ENCODE measurements at regions not wholly inside any gene's neighbourhood (a gene's known extent, or its start where the extent isn't known, plus 50 kb on each side); places are given as distances from the start of the nearest gene placed in this dataset.

DNA sequence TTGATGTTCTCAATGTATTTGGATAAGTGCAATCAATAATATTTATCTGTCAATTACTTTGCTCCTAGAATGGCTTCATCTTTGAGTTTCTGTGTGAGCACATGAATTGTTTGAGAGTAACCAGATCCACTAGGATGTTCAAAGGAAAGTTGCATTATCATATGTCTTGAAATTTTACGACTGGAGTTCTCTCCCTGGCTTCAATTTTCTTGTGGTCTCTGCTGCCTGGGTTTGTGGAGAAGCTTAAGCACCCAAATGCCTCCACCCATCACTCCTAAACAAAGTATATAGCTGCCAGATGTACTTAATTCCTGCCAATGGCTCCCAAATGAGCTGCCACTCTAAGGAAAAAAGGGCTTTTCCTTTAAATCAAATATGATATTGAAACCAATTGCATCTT lies 1149.4 kb upstream of the ZEB2 start:
- Histone ChIP-seq H3K4me3 (ENCODE audit: low read length in 3 of 3) (no peak overlapping the region), H3K4me1 (ENCODE audit: control insufficient read depth in 2 of 3, insufficient read depth in 2 of 3, low read depth in 1 of 3, low read length in 3 of 3) (no peaks in the 10 kb centered on the region), H3K27ac (ENCODE audit: low read depth in 2 of 2, low read length in 2 of 2) (no peak overlapping the region), H3K27me3 (ENCODE audit: control insufficient read depth, insufficient read depth, low read length) (no peaks in the 10 kb centered on the region), H3K9me3 (ENCODE audit: control insufficient read depth in 2 of 3, insufficient read depth in 1 of 3, low read length in 3 of 3) (no peaks in the 10 kb centered on the region), H3K36me3 (ENCODE audit: control insufficient read depth in 2 of 3, insufficient read depth in 3 of 3, low read length in 3 of 3) (no peaks in the 10 kb centered on the region), H3K9ac (ENCODE audit: low read length in 3 of 3) (no peak overlapping the region)
- no peak for FAIRE-seq
- intact Hi-C loops (cut with DNase I), result no loop called here
- no peak for DNase-seq
- TF ChIP-seq, protein P1, sequence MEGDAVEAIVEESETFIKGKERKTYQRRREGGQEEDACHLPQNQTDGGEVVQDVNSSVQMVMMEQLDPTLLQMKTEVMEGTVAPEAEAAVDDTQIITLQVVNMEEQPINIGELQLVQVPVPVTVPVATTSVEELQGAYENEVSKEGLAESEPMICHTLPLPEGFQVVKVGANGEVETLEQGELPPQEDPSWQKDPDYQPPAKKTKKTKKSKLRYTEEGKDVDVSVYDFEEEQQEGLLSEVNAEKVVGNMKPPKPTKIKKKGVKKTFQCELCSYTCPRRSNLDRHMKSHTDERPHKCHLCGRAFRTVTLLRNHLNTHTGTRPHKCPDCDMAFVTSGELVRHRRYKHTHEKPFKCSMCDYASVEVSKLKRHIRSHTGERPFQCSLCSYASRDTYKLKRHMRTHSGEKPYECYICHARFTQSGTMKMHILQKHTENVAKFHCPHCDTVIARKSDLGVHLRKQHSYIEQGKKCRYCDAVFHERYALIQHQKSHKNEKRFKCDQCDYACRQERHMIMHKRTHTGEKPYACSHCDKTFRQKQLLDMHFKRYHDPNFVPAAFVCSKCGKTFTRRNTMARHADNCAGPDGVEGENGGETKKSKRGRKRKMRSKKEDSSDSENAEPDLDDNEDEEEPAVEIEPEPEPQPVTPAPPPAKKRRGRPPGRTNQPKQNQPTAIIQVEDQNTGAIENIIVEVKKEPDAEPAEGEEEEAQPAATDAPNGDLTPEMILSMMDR (IDR thresholded peaks at IDR 0.05; ENCODE audit: borderline replicate concordance, extremely low read depth, insufficient read depth), result no peak

DNA sequence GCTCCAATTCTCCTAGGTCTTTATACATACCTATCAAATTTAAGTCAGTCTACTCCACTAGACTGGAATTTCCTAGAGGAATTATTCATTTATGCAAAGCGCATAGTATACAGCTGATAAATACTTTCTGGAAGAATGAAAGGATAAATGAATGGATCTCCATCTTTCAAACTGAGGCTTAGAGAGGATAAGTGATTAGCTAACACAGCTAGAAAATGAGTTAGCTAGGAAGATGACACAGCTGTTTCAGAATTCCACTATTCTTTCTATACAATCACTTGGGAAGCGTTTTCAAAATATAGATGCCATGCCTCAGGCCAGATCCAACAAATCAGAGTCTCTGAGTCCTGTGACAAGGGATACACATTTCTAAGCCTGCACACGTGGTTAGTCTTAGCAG lies 1146.6 kb upstream of the ZEB2 start:
- H3K9ac ChIP-seq (ENCODE audit: low read length in 3 of 3), result no peak overlapping the region
- H3K9me3 ChIP-seq (ENCODE audit: control insufficient read depth in 2 of 3, insufficient read depth in 1 of 3, low read length in 3 of 3), result no peaks in the 10 kb centered on the region
- DNase-seq, result no peak
- no peaks in the 10 kb centered on the region for H3K4me1 ChIP-seq (ENCODE audit: control insufficient read depth in 2 of 3, insufficient read depth in 2 of 3, low read depth in 1 of 3, low read length in 3 of 3)
- no peak overlapping the region for H3K4me3 ChIP-seq (ENCODE audit: low read length in 3 of 3)
- H3K27me3 ChIP-seq (ENCODE audit: control insufficient read depth, insufficient read depth, low read length), result no peaks in the 10 kb centered on the region
- H3K36me3 ChIP-seq (ENCODE audit: control insufficient read depth in 2 of 3, insufficient read depth in 3 of 3, low read length in 3 of 3), result no peaks in the 10 kb centered on the region
- intact Hi-C loops (cut with DNase I), result no loop called here
- H3K27ac ChIP-seq (ENCODE audit: low read depth in 2 of 2, low read length in 2 of 2), result no peak overlapping the region
- TF ChIP-seq, protein P1 (IDR thresholded peaks at IDR 0.05; ENCODE audit: borderline replicate concordance, extremely low read depth, insufficient read depth), result no peak
- no peak for FAIRE-seq

DNA sequence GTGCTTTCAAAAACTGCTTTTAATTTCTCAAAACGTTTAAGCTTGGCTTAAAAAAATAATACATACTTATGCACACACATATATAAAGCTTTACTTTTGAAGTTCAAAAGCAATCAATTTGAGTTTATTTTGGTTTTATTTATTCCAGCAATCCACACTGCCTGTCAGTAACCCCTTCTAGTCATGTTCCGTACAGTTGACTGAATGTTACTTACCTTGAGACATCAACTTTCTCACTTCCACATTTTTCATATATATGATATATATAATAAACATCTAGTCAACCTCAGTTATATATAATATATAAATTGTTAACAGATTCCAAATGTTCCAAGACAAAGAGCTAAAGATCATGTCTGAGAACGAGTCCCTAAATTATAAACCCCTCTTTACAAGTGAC lies 1137.3 kb upstream of the ZEB2 start:
- H3K4me3 ChIP-seq (ENCODE audit: low read length in 3 of 3), result no peak overlapping the region
- H3K4me1 ChIP-seq (ENCODE audit: control insufficient read depth in 2 of 3, insufficient read depth in 2 of 3, low read depth in 1 of 3, low read length in 3 of 3), result no peaks in the 10 kb centered on the region
- FAIRE-seq (no peak), DNase-seq (no peak)
- H3K36me3 ChIP-seq (ENCODE audit: control insufficient read depth in 2 of 3, insufficient read depth in 3 of 3, low read length in 3 of 3), result no peaks in the 10 kb centered on the region
- TF ChIP-seq, protein P1 (IDR thresholded peaks at IDR 0.05; ENCODE audit: borderline replicate concordance, extremely low read depth, insufficient read depth), result no peak
- H3K9ac ChIP-seq (ENCODE audit: low read length in 3 of 3), result no peak overlapping the region
- no peaks in the 10 kb centered on the region for H3K9me3 ChIP-seq (ENCODE audit: control insufficient read depth in 2 of 3, insufficient read depth in 1 of 3, low read length in 3 of 3)
- no peaks in the 10 kb centered on the region for H3K27me3 ChIP-seq (ENCODE audit: control insufficient read depth, insufficient read depth, low read length)
- intact Hi-C loops (cut with DNase I), result no loop called here
- H3K27ac ChIP-seq (ENCODE audit: low read depth in 2 of 2, low read length in 2 of 2), result no peak overlapping the region

DNA sequence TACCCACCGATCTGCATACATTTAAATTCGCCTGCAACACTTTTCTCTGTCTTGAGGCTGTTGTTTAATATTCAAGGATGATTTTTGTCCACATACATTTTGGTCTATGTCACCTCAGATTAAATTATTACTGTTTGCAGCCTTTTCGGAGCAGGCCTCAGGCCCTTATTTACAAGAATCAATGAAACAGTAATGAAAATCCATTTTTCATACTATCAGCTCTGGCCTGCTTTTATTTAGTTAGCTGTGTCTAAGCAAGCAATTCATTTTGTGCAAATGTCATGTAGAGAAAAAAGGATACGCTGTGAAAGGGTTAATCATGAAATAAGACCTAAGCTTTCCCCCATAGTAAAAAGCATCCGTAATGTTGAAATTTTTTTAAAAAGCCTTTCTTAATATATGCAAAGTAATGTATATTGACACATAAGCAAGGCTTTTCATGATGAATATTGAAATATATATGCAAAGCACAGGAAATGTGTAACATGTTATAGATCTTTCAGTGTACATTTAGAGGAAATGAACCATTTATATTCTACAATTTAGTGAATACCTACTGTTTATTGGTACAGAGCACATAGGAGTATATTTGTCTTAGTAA lies 1135.3 kb upstream of the ZEB2 start:
- H3K36me3 ChIP-seq (ENCODE audit: control insufficient read depth in 2 of 3, insufficient read depth in 3 of 3, low read length in 3 of 3), result no peaks in the 10 kb centered on the region
- no peaks in the 10 kb centered on the region for H3K4me1 ChIP-seq (ENCODE audit: control insufficient read depth in 2 of 3, insufficient read depth in 2 of 3, low read depth in 1 of 3, low read length in 3 of 3)
- TF ChIP-seq, protein P1 (IDR thresholded peaks at IDR 0.05; ENCODE audit: borderline replicate concordance, extremely low read depth, insufficient read depth), result no peak
- DNase-seq, result peak in 1 of 5 donors; percentile 4
- H3K27ac ChIP-seq (ENCODE audit: low read depth in 2 of 2, low read length in 2 of 2), result no peak overlapping the region
- FAIRE-seq, result no peak
- intact Hi-C loops (cut with DNase I), result no loop called here
- H3K4me3 ChIP-seq (ENCODE audit: low read length in 3 of 3), result no peak overlapping the region
- no peaks in the 10 kb centered on the region for H3K9me3 ChIP-seq (ENCODE audit: control insufficient read depth in 2 of 3, insufficient read depth in 1 of 3, low read length in 3 of 3)
- no peaks in the 10 kb centered on the region for H3K27me3 ChIP-seq (ENCODE audit: control insufficient read depth, insufficient read depth, low read length)
- H3K9ac ChIP-seq (ENCODE audit: low read length in 3 of 3), result no peak overlapping the region

Data from kidney (tissue), 13 donors.